ENCODE measurements at regions not wholly inside any gene's neighbourhood (a gene's known extent, or its start where the extent isn't known, plus 50 kb on each side); places are given as distances from the start of the nearest gene placed in this dataset.

GRCh38 chr11:33554219-33554618, 146.4 kb downstream of the C11orf91 start:
- TF ChIP-seq POLR2AphosphoS5 (IDR thresholded peaks at IDR 0.05; ENCODE audit: insufficient read depth, low read depth, low read length) (no peak), CTCF (IDR thresholded peaks at IDR 0.05; ENCODE audit: extremely low read depth in 1 of 2, insufficient read depth in 1 of 2, low read depth in 1 of 2, low read length in 2 of 2) (no peak), EZH2 (IDR thresholded peaks at IDR 0.05; ENCODE audit: borderline replicate concordance, low read depth, low read length, severe bottlenecking) (no peak), POLR2A (IDR thresholded peaks at IDR 0.05; ENCODE audit: low read depth, low read length) (no peak), JUN (IDR thresholded peaks at IDR 0.05; ENCODE audit: borderline replicate concordance, insufficient read depth, insufficient read length, low read depth) (no peak), MYC (IDR thresholded peaks at IDR 0.05; ENCODE audit: low read depth, low read length) (no peak), GATA2 (IDR thresholded peaks at IDR 0.05; ENCODE audit: insufficient read depth, insufficient read length, low read depth, low read length) (no peak), MAX (IDR thresholded peaks at IDR 0.05; ENCODE audit: insufficient read depth, insufficient read length) (no peak)
